ELR (cell line): ENCODE measurements at regions not wholly inside any gene's neighbourhood (a gene's known extent, or its start where the extent isn't known, plus 50 kb on each side); places are given as distances from the start of the nearest gene placed in this dataset.

Source experiments
- DNase-seq: peaks from one replicate; pipeline ENCODE4 v3.0.0-alpha.2; 2015; ENCODE audit warnings: low read depth

- DNase-seq = no peak
Measured at GRCh38 chr17:5694551-5694950, 110.2 kb upstream of the NLRP1 start.

GRCh38 chr17:5695480-5695879, 111.2 kb upstream of the NLRP1 start:
- DNase-seq = no peak

- DNase-seq = no peak
Measured at GRCh38 chr17:5698959-5699358, 114.7 kb upstream of the NLRP1 start.

- no peak for DNase-seq
Measured at GRCh38 chr17:5699814-5700213, 115.5 kb upstream of the NLRP1 start.

- no peak for DNase-seq
Measured at GRCh38 chr17:5700745-5701144, 116.4 kb upstream of the NLRP1 start.

GRCh38 chr17:5701381-5701780, 117.1 kb upstream of the NLRP1 start:
- DNase-seq = no peak

GRCh38 chr17:5702951-5703510, 118.7 kb upstream of the NLRP1 start:
- no peak for DNase-seq

- DNase-seq = no peak
Measured at GRCh38 chr17:5703736-5704135, 119.4 kb upstream of the NLRP1 start.

- peak; percentile 22 for DNase-seq
Measured at GRCh38 chr17:5705081-5705875, 121.0 kb upstream of the NLRP1 start.

- no peak for DNase-seq
Measured at GRCh38 chr17:5705876-5706576, 121.7 kb upstream of the NLRP1 start.

GRCh38 chr17:5706577-5707210, 122.4 kb upstream of the NLRP1 start:
- peak; percentile 70 for DNase-seq

GRCh38 chr17:5707482-5707881, 123.2 kb upstream of the NLRP1 start:
- DNase-seq = no peak

GRCh38 chr17:5708344-5708743, 124.0 kb upstream of the NLRP1 start:
- DNase-seq = no peak

GRCh38 chr17:5711344-5711743, 127.0 kb upstream of the NLRP1 start:
- DNase-seq = no peak

- no peak for DNase-seq
Measured at GRCh38 chr17:5714993-5715392, 130.7 kb upstream of the NLRP1 start.

GRCh38 chr17:5715478-5715877, 131.2 kb upstream of the NLRP1 start:
- DNase-seq = no peak

GRCh38 chr17:5718726-5719125, 134.4 kb upstream of the NLRP1 start:
- no peak for DNase-seq

- DNase-seq = no peak
Measured at GRCh38 chr17:5719976-5720375, 135.7 kb upstream of the NLRP1 start.

GRCh38 chr17:5730373-5730772, 146.1 kb upstream of the NLRP1 start:
- DNase-seq = no peak

- DNase-seq = no peak
Measured at GRCh38 chr17:5740937-5741336, 156.6 kb upstream of the NLRP1 start.

GRCh38 chr17:5741810-5742209, 157.5 kb upstream of the NLRP1 start:
- no peak for DNase-seq

- DNase-seq = no peak
Measured at GRCh38 chr17:5745111-5745813, 161.0 kb upstream of the NLRP1 start.
